Activated T-helper 17 cell treated with anti-CD3 and anti-CD28 coated beads, Interleukin-2, amount 50 U/mL, for 72 hours (primary cell): ENCODE measurements at regions not wholly inside any gene's neighbourhood (a gene's known extent, or its start where the extent isn't known, plus 50 kb on each side); places are given as distances from the start of the nearest gene placed in this dataset.

Experiments used
- ATAC-seq: fragments of 150-1000 bp; cut with Tn5 transposase; replicated peaks from 2 replicates; pipeline ENCODE4 v1.10.0; 2021; ENCODE audit warnings: mild to moderate bottlenecking, moderate library complexity
- H3K27ac Mint-ChIP-seq: one replicate; pipeline ENCODE4 v1.8.0; 2022; ENCODE audit warnings: mixed read lengths
- H3K27me3 Mint-ChIP-seq: one replicate; pipeline ENCODE4 v1.8.0; 2022; ENCODE audit warnings: mixed read lengths
- H3K36me3 Mint-ChIP-seq: one replicate; pipeline ENCODE4 v1.8.0; 2022; ENCODE audit warnings: low read depth, mild to moderate bottlenecking, mixed read lengths
- H3K4me1 Mint-ChIP-seq: one replicate; pipeline ENCODE4 v1.8.0; 2022; ENCODE audit warnings: mixed read lengths
- H3K4me3 Mint-ChIP-seq: one replicate; pipeline ENCODE4 v1.8.0; 2022; ENCODE audit warnings: mild to moderate bottlenecking, mixed read lengths
- H3K9me3 Mint-ChIP-seq: one replicate; pipeline ENCODE4 v1.8.0; 2022; ENCODE audit warnings: mixed read lengths

GRCh38 chr3:127033171-127033570, 50.3 kb downstream of the PLXNA1 start:
- Mint-ChIP-seq H3K4me1 (no peaks in the 10 kb centered on the region), H3K27ac (no peak overlapping the region), H3K36me3 (peaks cover 10% of the 10 kb centered on the region), H3K4me3 (no peak overlapping the region), H3K9me3 (no peaks in the 10 kb centered on the region), H3K27me3 (no peaks in the 10 kb centered on the region)
- no peak for ATAC-seq

GRCh38 chr3:127033786-127034185, 50.9 kb downstream of the PLXNA1 start:
- ATAC-seq: no peak
- H3K36me3 Mint-ChIP-seq: peaks cover 10% of the 10 kb centered on the region
- H3K9me3 Mint-ChIP-seq: no peaks in the 10 kb centered on the region
- H3K4me3 Mint-ChIP-seq: no peak overlapping the region
- no peaks in the 10 kb centered on the region for H3K27me3 Mint-ChIP-seq
- no peaks in the 10 kb centered on the region for H3K4me1 Mint-ChIP-seq
- H3K27ac Mint-ChIP-seq: no peak overlapping the region

- Mint-ChIP-seq H3K4me1 (no peaks in the 10 kb centered on the region), H3K9me3 (no peaks in the 10 kb centered on the region), H3K27ac (no peak overlapping the region), H3K4me3 (no peak overlapping the region), H3K27me3 (no peaks in the 10 kb centered on the region), H3K36me3 (peaks cover 10% of the 10 kb centered on the region)
- no peak for ATAC-seq
These were observed 51.5 kb downstream of the PLXNA1 start for GRCh38 chr3:127034195-127034989.

GRCh38 chr3:127034990-127035652, 52.2 kb downstream of the PLXNA1 start:
- H3K4me1 Mint-ChIP-seq: no peaks in the 10 kb centered on the region
- H3K27me3 Mint-ChIP-seq: no peaks in the 10 kb centered on the region
- peaks cover 10% of the 10 kb centered on the region for H3K36me3 Mint-ChIP-seq
- H3K27ac Mint-ChIP-seq: no peak overlapping the region
- no peak overlapping the region for H3K4me3 Mint-ChIP-seq
- no peak for ATAC-seq
- H3K9me3 Mint-ChIP-seq: no peaks in the 10 kb centered on the region

- Mint-ChIP-seq H3K27ac (no peak overlapping the region), H3K27me3 (no peaks in the 10 kb centered on the region), H3K9me3 (no peaks in the 10 kb centered on the region), H3K4me3 (no peak overlapping the region), H3K36me3 (peaks cover 10% of the 10 kb centered on the region), H3K4me1 (no peaks in the 10 kb centered on the region)
- no peak for ATAC-seq
These were observed 52.8 kb downstream of the PLXNA1 start for GRCh38 chr3:127035677-127036076.

- no peak overlapping the region for H3K4me3 Mint-ChIP-seq
- H3K27ac Mint-ChIP-seq: no peak overlapping the region
- no peaks in the 10 kb centered on the region for H3K9me3 Mint-ChIP-seq
- no peak for ATAC-seq
- peaks cover 10% of the 10 kb centered on the region for H3K36me3 Mint-ChIP-seq
- no peaks in the 10 kb centered on the region for H3K27me3 Mint-ChIP-seq
- H3K4me1 Mint-ChIP-seq: no peaks in the 10 kb centered on the region
These were observed 53.5 kb downstream of the PLXNA1 start for GRCh38 chr3:127036209-127037020.

GRCh38 chr3:127037021-127037400, 54.1 kb downstream of the PLXNA1 start:
- Mint-ChIP-seq H3K4me1 (no peaks in the 10 kb centered on the region), H3K27me3 (no peaks in the 10 kb centered on the region), H3K27ac (no peak overlapping the region), H3K36me3 (peaks cover 10% of the 10 kb centered on the region), H3K4me3 (no peak overlapping the region), H3K9me3 (no peaks in the 10 kb centered on the region)
- no peak for ATAC-seq

- Mint-ChIP-seq H3K36me3 (peaks cover 9% of the 10 kb centered on the region), H3K9me3 (no peaks in the 10 kb centered on the region), H3K4me3 (no peak overlapping the region), H3K27ac (no peak overlapping the region), H3K27me3 (no peaks in the 10 kb centered on the region), H3K4me1 (no peaks in the 10 kb centered on the region)
- ATAC-seq: no peak
These were observed 54.5 kb downstream of the PLXNA1 start for GRCh38 chr3:127037418-127037841.

GRCh38 chr3:127037971-127038446, 55.1 kb downstream of the PLXNA1 start:
- no peaks in the 10 kb centered on the region for H3K4me1 Mint-ChIP-seq
- H3K36me3 Mint-ChIP-seq: peaks cover 4% of the 10 kb centered on the region
- H3K27ac Mint-ChIP-seq: no peak overlapping the region
- ATAC-seq: no peak
- H3K9me3 Mint-ChIP-seq: no peaks in the 10 kb centered on the region
- no peaks in the 10 kb centered on the region for H3K27me3 Mint-ChIP-seq
- no peak overlapping the region for H3K4me3 Mint-ChIP-seq

GRCh38 chr3:127038466-127038865, 55.6 kb downstream of the PLXNA1 start:
- H3K36me3 Mint-ChIP-seq: no peaks in the 10 kb centered on the region

GRCh38 chr3:127038923-127039581, 56.1 kb downstream of the PLXNA1 start:
- H3K4me3 Mint-ChIP-seq: no peak overlapping the region
- ATAC-seq: no peak
- no peaks in the 10 kb centered on the region for H3K9me3 Mint-ChIP-seq
- H3K4me1 Mint-ChIP-seq: no peaks in the 10 kb centered on the region
- H3K27ac Mint-ChIP-seq: no peak overlapping the region
- no peaks in the 10 kb centered on the region for H3K27me3 Mint-ChIP-seq
- H3K36me3 Mint-ChIP-seq: no peaks in the 10 kb centered on the region

More at GRCh38 chr3:127038466-127038865, 55.6 kb downstream of the PLXNA1 start:
- no peak overlapping the region for H3K4me3 Mint-ChIP-seq
- H3K27me3 Mint-ChIP-seq: no peaks in the 10 kb centered on the region
- no peaks in the 10 kb centered on the region for H3K9me3 Mint-ChIP-seq
- no peaks in the 10 kb centered on the region for H3K4me1 Mint-ChIP-seq
- ATAC-seq: no peak
- H3K27ac Mint-ChIP-seq: no peak overlapping the region

- H3K36me3 Mint-ChIP-seq: no peaks in the 10 kb centered on the region
- no peaks in the 10 kb centered on the region for H3K27me3 Mint-ChIP-seq
- no peaks in the 10 kb centered on the region for H3K9me3 Mint-ChIP-seq
- no peaks in the 10 kb centered on the region for H3K4me1 Mint-ChIP-seq
- no peak for ATAC-seq
- no peak overlapping the region for H3K4me3 Mint-ChIP-seq
- H3K27ac Mint-ChIP-seq: no peak overlapping the region
These were observed 56.8 kb downstream of the PLXNA1 start for GRCh38 chr3:127039719-127040118.

- no peaks in the 10 kb centered on the region for H3K4me1 Mint-ChIP-seq
- H3K9me3 Mint-ChIP-seq: no peaks in the 10 kb centered on the region
- ATAC-seq: no peak
These were observed 57.3 kb downstream of the PLXNA1 start for GRCh38 chr3:127040216-127040615.

GRCh38 chr3:127041264-127041820, 58.4 kb downstream of the PLXNA1 start:
- Mint-ChIP-seq H3K4me3 (no peak overlapping the region), H3K27me3 (no peaks in the 10 kb centered on the region), H3K9me3 (no peaks in the 10 kb centered on the region), H3K4me1 (no peaks in the 10 kb centered on the region), H3K27ac (no peak overlapping the region), H3K36me3 (no peaks in the 10 kb centered on the region)
- no peak for ATAC-seq

More at GRCh38 chr3:127040216-127040615, 57.3 kb downstream of the PLXNA1 start:
- H3K27me3 Mint-ChIP-seq: no peaks in the 10 kb centered on the region
- H3K27ac Mint-ChIP-seq: no peak overlapping the region
- H3K4me3 Mint-ChIP-seq: no peak overlapping the region
- H3K36me3 Mint-ChIP-seq: no peaks in the 10 kb centered on the region
